Adrenal gland (tissue), 9 donors: ENCODE measurements at regions not wholly inside any gene's neighbourhood (a gene's known extent, or its start where the extent isn't known, plus 50 kb on each side); places are given as distances from the start of the nearest gene placed in this dataset.

Source experiments
- DNase-seq, 7 donors: peaks; one replicate each; pipeline ENCODE4 v3.0.0-alpha.2; 2019 to 2020
- H3K27ac ChIP-seq, 5 donors: fragments of 200-600 bp; sonication (generic) in 4 of 5; 1 replicate in 3 of 5; 2 replicates in 2 of 5; pipeline versions ENCODE4 v1.5.1 to v1.8.0; 2016 to 2020; ENCODE audit warnings: mild to moderate bottlenecking in 1 of 5
- H3K27me3 ChIP-seq: fragments of 200-600 bp; 2 replicates; pipeline ENCODE4 v1.8.0; 2021
- H3K36me3 ChIP-seq, 2 donors: fragments of 200-600 bp; replicated peaks in 1 of 2; 1 replicate in 1 of 2; 2 replicates in 1 of 2; pipeline versions ENCODE4 v1.5.1 to v1.8.0; 2018 to 2022
- H3K4me1 ChIP-seq, 2 donors: fragments of 200-600 bp; replicated peaks in 1 of 2; 1 replicate in 1 of 2; 2 replicates in 1 of 2; pipeline versions ENCODE4 v1.5.1 to v1.8.0; 2018 to 2021
- H3K4me3 ChIP-seq, 4 donors: fragments of 200-600 bp; sonication (generic) in 3 of 4; one replicate each; pipeline ENCODE4 v1.5.1; 2016 to 2018
- H3K9me3 ChIP-seq, 3 donors: fragments of 200-600 bp; sonication (generic) in 1 of 3; replicated peaks in 1 of 3; 1 replicate in 2 of 3; 2 replicates in 1 of 3; pipeline versions ENCODE4 v1.5.1 to v1.8.0; 2016 to 2021
- CTCF ChIP-seq, 6 experiments: fragments of 450-650 bp in 4 of 6; fragments of 200-600 bp in 2 of 6; sonication (generic) in 1 of 6; IDR thresholded peaks; 1 replicate in 5 of 6; 2 replicates in 1 of 6; pipeline versions ENCODE4 v1.5.1 to v1.8.0; 2016 to 2021; ENCODE audit warnings: antibody characterized with exemption in 6 of 6, mild to moderate bottlenecking in 2 of 6, moderate library complexity in 1 of 6
- POLR2A ChIP-seq, 2 donors: fragments of 450-650 bp; IDR thresholded peaks; one replicate each; pipeline ENCODE4 v1.6.1; 2017; ENCODE audit warnings: antibody characterized with exemption in 2 of 2, mild to moderate bottlenecking in 2 of 2, moderate library complexity in 1 of 2
- WGBS, 4 donors: extraction: QIAGEN DNeasy Blood & Tissue Kit in 2 of 4; methylation state at CpG; one replicate each; pipeline versions ENCODE4 v1.1.5 to v1.1.7; 2013 to 2017; 5-methylcytosine and 5-hydroxymethylcytosine counted together
- intact Hi-C, 2 donors: fragments of 100-400 bp; cut with DNase I; formaldehyde crosslinking; loops; one replicate each; pipeline versions ENCODE4 v1.14.1 to v1.15.0; 2022 to 2023
- donor health status: healthy with polysubstance abuse.
- donor health status: Bipolar disorder and iron deficiency.
- donor health status: DM: yes; HTN: yes; CAD: no.
- donor health status: DM: no; HTN: no; CAD: no.
- donor health status: DM: no; HTN: no; CAD: no.

- WGBS, 4 donors: 61 to 69% (median 66%) methylated on average over 9 of the region's 9 CpGs
- Histone ChIP-seq H3K4me1 (no peaks in the 10 kb centered on the region), H3K36me3 (no peaks in the 10 kb centered on the region), H3K4me3 (no peak overlapping the region), H3K27ac (no peak overlapping the region), H3K9me3 (no peaks in the 10 kb centered on the region), H3K27me3 (no peaks in the 10 kb centered on the region)
- DNase-seq: no peak
- TF ChIP-seq CTCF (IDR thresholded peaks at IDR 0.05) (no peak), POLR2A (IDR thresholded peaks at IDR 0.05) (no peak)
- intact Hi-C loops: no loop called here
Measured at GRCh38 chr2:22198381-22199283, 1074.9 kb downstream of the TDRD15 start.

GRCh38 chr2:22199994-22200393 lies 1076.2 kb downstream of the TDRD15 start:
- Histone ChIP-seq H3K9me3 (no peaks in the 10 kb centered on the region), H3K4me1 (no peaks in the 10 kb centered on the region), H3K27ac (no peak overlapping the region), H3K27me3 (no peaks in the 10 kb centered on the region), H3K4me3 (no peak overlapping the region), H3K36me3 (no peaks in the 10 kb centered on the region)
- intact Hi-C loops: no loop called here
- TF ChIP-seq POLR2A (IDR thresholded peaks at IDR 0.05) (no peak), CTCF (IDR thresholded peaks at IDR 0.05) (no peak)
- DNase-seq: no peak

- DNase-seq: no peak
- no peaks in the 10 kb centered on the region for H3K4me1 ChIP-seq
- H3K4me3 ChIP-seq: no peak overlapping the region
- no peaks in the 10 kb centered on the region for H3K36me3 ChIP-seq
- no peaks in the 10 kb centered on the region for H3K27me3 ChIP-seq
- intact Hi-C loops: no loop called here
- 77 to 89% (median 79%) methylated on average over 3 of the region's 3 CpGs for WGBS, 4 donors
- no peak for TF ChIP-seq CTCF (IDR thresholded peaks at IDR 0.05)
- no peak for TF ChIP-seq POLR2A (IDR thresholded peaks at IDR 0.05)
- no peak overlapping the region for H3K27ac ChIP-seq
- H3K9me3 ChIP-seq: no peaks in the 10 kb centered on the region
Measured at GRCh38 chr2:22209545-22209944, 1085.8 kb downstream of the TDRD15 start.

GRCh38 chr2:22213237-22213636 lies 1089.5 kb downstream of the TDRD15 start:
- Histone ChIP-seq H3K9me3 (no peaks in the 10 kb centered on the region), H3K27ac (no peak overlapping the region), H3K4me1 (no peaks in the 10 kb centered on the region), H3K36me3 (no peaks in the 10 kb centered on the region), H3K27me3 (no peaks in the 10 kb centered on the region), H3K4me3 (no peak overlapping the region)
- no peak for TF ChIP-seq CTCF (IDR thresholded peaks at IDR 0.05)
- no peak for TF ChIP-seq POLR2A (IDR thresholded peaks at IDR 0.05)
- intact Hi-C loops: no loop called here
- no peak for DNase-seq
- 54 to 63% (median 61%) methylated on average over 2 of the region's 2 CpGs for WGBS, 4 donors
